ENCODE measurements at regions not wholly inside any gene's neighbourhood (a gene's known extent, or its start where the extent isn't known, plus 50 kb on each side); places are given as distances from the start of the nearest gene placed in this dataset.

GRCh38 chr20:57048027-57048869, 218.2 kb downstream of the BMP7 start:
- DNase-seq (ENCODE audit: missing footprints) (no peak), ATAC-seq (no peak)
- intact Hi-C loops (cut with DNase I), result no loop called here

- ATAC-seq (no peak), DNase-seq (ENCODE audit: missing footprints) (no peak)
- intact Hi-C loops (cut with DNase I), result no loop called here
Observed at GRCh38 chr20:57049296-57049695, 217.1 kb downstream of the BMP7 start.

- ATAC-seq (no peak), DNase-seq (ENCODE audit: missing footprints) (no peak)
- intact Hi-C loops (cut with DNase I), result no loop called here
Observed at GRCh38 chr20:57051096-57051495, 215.3 kb downstream of the BMP7 start.

GRCh38 chr20:57053067-57053466, 213.4 kb downstream of the BMP7 start:
- DNase-seq (ENCODE audit: missing footprints) (no peak), ATAC-seq (no peak)
- intact Hi-C loops (cut with DNase I), result no loop called here

DNA sequence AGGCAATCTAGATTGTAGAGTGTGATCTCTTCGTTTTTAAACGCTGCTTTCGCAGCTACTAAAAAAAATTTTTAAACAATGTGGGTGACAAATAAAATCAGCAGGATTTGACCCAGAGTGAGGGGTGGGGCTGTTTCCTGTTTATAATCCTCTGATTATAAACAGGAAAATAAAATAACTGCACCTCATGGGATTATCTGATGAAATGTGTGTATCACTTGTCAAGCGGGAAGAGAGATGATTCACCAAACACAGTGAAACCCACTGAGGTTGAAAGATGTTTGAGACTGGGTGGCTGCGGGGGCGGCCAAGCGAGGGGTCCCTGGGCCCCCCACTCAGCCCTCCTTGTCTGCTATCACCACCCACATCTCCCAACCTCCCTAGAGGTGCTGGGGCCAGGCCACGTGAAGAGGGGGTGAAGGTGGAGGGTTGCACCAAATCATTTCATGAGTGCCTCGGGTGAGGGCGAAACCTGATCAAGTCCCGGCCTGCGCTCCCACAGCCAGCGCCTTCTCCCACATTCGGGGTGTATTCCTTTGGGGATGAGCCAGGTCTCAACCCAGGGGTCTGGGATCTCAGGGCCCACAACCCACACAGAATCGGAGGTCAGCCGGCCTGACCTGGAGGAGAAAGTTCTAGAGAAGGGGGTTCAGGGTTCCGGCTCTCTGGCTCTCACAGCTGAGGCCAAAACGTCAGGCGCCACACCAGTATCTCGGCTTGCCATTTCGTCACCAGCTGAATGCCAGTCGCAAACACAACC, 212.5 kb downstream of the BMP7 start:
- intact Hi-C loops (cut with DNase I), result no loop called here
- DNase-seq (ENCODE audit: missing footprints), result no peak
- no peak for ATAC-seq

DNA sequence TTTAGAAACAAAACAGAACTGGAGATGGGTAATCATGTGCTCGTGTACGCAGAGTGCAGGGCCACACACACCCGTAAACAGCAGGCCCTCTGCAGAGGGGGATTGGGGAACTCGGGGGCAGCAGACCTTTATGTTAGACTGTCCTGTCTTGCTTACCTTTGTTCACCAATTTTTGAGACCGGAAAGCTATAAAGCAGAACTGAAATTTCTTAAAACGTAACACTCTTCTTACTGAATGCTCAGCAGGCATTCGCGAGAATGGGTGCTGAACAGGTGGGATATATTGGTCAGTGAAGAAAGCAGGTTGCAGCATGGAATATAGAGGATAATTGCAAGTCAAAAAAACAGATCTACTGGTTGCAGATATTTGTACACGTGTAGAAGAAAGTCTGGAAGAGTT, 211.1 kb downstream of the BMP7 start:
- no peak for ATAC-seq
- intact Hi-C loops (cut with DNase I), result no loop called here
- DNase-seq (ENCODE audit: missing footprints), result no peak

GRCh38 chr20:57056651-57057050, 209.8 kb downstream of the BMP7 start:
- ATAC-seq (no peak), DNase-seq (ENCODE audit: missing footprints) (no peak)
- intact Hi-C loops (cut with DNase I), result no loop called here

GRCh38 chr20:57059055-57059596, 207.3 kb downstream of the BMP7 start:
- intact Hi-C loops (cut with DNase I), result no loop called here
- ATAC-seq, result no peak
- no peak for DNase-seq (ENCODE audit: missing footprints)

DNA sequence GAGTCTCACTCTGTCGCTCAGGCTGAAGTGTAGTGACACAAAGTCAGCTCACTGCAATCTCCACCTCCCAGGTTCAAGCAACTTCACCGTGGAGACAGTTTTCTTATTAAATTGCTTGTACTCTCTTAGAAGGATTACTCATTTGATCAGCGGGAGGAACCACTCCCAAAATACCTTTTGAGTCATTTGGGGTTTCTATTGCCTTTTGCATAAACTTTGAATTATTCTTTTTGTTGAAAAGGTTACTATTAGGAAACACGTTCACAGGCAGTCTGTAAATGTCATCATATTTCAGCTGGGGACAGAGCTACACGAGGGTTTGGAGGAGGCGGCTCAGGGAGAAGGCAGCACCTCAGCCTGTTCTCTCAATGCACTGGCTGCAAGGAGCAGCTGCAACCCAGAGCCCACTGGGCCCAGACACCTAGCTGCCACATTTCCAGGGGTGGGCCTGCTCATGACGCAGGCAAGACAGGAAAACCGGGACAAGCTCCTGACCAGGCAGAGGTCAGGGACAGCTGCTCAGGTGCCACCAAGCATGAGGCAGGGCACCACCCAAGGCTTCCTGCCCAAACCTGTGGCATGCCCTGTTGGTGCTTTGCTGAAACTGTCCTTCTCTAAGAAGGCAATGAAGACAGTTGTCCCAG, 205.9 kb downstream of the BMP7 start:
- no peak for DNase-seq (ENCODE audit: missing footprints)
- ATAC-seq, result no peak
- intact Hi-C loops (cut with DNase I), result no loop called here

GRCh38 chr20:57061051-57061900, 205.2 kb downstream of the BMP7 start:
- ATAC-seq, result no peak
- intact Hi-C loops (cut with DNase I), result no loop called here

GRCh38 chr20:57062241-57062640, 204.2 kb downstream of the BMP7 start:
- no peak for ATAC-seq
- intact Hi-C loops (cut with DNase I), result no loop called here
- DNase-seq (ENCODE audit: missing footprints), result no peak

More at GRCh38 chr20:57061051-57061900, 205.2 kb downstream of the BMP7 start:
- DNase-seq (ENCODE audit: missing footprints), result no peak

- DNase-seq (ENCODE audit: missing footprints) (no peak), ATAC-seq (no peak)
- intact Hi-C loops (cut with DNase I), result no loop called here
Observed at GRCh38 chr20:57062696-57063270, 203.7 kb downstream of the BMP7 start.

GRCh38 chr20:57064836-57065235, 201.6 kb downstream of the BMP7 start:
- no peak for DNase-seq (ENCODE audit: missing footprints)
- intact Hi-C loops (cut with DNase I), result no loop called here
- ATAC-seq, result no peak

DNA sequence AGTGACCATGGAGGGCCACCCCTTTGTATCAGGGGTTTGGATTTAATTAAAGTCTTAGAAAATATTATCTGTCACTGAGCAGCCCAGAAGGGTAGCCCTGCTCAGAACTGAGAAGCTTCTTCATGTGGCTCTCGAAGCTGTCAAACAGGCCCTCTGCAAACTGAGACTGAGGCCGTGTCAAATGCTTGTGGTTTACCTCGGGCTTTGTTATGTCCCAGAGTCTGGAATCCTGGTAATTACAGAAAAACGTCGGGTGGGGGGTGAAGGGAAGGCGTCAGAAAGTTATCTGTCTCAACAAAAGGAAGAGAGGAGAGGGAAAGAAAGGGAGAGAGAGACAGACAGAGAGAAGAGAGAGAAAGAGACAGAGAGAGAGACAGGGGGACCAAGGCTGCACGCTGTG, 200.8 kb downstream of the BMP7 start:
- ATAC-seq (no peak), DNase-seq (ENCODE audit: missing footprints) (no peak)
- intact Hi-C loops (cut with DNase I), result no loop called here

- ATAC-seq, result no peak
- intact Hi-C loops (cut with DNase I), result no loop called here
- DNase-seq (ENCODE audit: missing footprints), result no peak
Observed at GRCh38 chr20:57066126-57066900, 200.1 kb downstream of the BMP7 start.

GRCh38 chr20:57069442-57069841, 197.0 kb downstream of the BMP7 start:
- intact Hi-C loops (cut with DNase I), result no loop called here
- DNase-seq (ENCODE audit: missing footprints), result no peak
- ATAC-seq, result no peak

DNA sequence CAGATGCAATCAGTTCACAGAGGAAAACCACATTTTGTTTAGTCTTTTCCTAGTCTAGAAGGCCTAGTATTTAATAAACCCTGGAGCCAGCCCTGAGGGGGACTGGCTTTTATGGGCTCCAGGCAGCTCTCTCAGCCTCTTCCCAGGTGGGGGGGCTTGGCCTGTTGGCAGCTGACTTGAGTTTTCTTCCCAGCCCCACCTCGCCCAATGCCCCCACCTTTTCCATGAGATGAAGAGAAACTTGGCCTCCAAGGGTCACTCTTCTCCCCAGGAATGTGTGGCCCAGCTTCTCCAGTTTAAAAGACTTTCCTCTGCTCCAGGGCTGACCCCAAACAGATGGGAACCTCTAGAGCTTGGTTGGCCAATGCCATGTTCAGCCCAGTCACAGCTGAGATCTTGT, 196.1 kb downstream of the BMP7 start:
- DNase-seq (ENCODE audit: missing footprints), result no peak
- ATAC-seq, result no peak
- intact Hi-C loops (cut with DNase I), result no loop called here

- ATAC-seq (no peak), DNase-seq (ENCODE audit: missing footprints) (no peak)
- intact Hi-C loops (cut with DNase I), result no loop called here
Observed at GRCh38 chr20:57071283-57071731, 195.1 kb downstream of the BMP7 start.
